SIG-M5 treated with dmso at 0.1 percent for 504 hours (cell line): ENCODE measurements at regions not wholly inside any gene's neighbourhood (a gene's known extent, or its start where the extent isn't known, plus 50 kb on each side); places are given as distances from the start of the nearest gene placed in this dataset.

ENCODE experiments used
- DNase-seq: peaks from one replicate; lab custom pipeline; 2025; ENCODE audit not compliant: unreplicated experiment; lab: John Stamatoyannopoulos, UW

DNA sequence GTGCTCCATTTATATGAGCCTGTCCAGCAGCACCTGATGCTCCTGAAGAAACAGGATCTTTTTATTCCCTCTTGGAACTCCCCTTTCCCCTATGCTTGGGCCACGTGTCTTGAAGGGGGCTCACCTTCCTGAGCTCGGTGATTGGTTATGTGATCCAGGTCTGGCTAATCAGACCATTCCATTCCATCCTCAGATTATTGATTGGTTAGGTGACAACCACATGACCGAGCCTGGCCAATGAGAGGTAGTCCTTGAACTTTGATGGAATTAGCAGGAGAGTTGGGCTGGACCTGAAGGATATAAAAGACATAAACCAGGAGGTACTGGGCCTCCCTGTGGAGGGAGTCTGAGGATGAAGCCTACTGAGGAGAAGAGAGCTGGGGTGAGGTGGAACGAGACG, 216.6 kb upstream of the LHX5 start:
- DNase-seq: no peak

DNA sequence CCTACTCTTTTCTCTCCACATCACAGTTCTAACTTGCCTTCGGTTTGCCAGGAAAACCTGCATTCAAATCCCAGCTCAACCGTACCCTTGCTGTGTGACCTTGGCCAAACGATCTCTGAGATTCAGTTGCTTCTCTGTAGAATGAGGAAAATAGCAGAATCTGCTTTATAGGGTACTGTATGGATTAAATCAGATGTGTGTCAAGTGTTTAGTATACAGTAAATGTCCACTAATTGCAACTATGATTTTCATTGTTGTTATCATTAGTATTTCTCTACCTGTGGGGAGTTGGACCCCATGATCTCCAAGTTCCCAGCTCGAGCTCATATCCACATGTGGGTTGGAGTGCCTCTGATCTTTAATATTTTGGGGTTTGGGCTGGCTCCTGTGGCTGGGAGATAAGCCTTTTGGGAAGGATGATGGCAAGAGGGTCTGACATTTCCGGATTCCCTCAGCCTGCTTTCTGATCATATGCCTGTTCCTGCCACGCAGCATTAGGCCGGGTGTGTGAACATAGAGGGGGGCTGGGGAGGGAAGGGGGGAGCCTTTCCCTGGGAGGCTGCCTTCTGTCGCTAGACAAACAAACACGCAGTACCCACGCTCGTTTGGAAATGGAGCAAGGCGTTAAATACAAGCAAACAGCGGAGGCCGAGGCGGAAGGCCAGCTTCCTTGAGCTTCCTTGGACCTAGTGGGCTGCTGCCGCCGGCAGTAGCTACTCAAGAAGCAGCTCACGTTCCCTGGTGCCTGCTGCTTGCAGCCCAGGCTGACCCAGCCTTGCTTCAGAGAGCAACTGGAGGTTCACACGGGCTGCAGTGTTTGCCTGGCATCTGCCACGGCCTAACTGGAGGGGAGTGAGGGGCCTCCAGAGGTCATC, 213.5 kb upstream of the LHX5 start:
- no peak for DNase-seq

DNA sequence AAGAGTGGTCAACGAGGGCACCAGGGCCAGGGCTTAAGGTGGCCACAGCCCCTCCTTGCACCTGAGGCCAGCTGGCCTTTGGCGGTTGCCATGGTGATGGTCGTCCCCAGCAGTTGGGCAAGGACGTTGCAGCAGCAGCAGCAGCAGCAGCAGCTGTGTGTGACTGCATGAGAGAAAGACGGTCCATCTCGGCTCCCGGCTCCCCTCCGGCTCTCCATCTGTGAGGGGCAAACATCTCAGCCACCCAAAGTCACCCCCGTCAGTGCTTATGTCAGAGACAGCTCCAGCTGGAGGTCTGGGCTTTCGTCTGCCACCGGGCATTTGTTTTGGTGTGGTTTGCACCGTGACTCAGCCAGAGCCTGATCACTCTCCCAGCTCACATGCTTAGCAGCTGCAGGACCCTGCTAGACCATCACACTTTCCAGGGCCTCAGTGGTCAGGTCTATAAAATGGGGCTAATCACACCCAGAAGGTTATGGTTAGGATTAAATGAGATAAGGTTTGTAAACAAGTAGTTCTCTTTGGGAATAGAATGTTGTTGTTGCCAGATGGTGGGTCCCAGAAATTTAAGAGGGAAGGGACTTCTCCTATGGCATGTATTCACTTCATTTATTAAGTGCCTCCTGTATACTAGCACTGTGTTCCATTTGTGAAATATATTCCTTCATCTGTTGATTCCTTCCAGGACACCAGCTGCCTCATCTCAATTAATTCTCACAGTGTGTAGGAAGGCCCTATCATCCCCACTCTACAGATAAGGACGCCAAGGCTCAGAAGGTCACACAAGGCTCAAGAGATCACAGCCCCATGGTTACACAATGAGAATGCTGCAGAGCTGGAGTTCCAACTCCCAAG, 212.6 kb upstream of the LHX5 start:
- DNase-seq: no peak

DNA sequence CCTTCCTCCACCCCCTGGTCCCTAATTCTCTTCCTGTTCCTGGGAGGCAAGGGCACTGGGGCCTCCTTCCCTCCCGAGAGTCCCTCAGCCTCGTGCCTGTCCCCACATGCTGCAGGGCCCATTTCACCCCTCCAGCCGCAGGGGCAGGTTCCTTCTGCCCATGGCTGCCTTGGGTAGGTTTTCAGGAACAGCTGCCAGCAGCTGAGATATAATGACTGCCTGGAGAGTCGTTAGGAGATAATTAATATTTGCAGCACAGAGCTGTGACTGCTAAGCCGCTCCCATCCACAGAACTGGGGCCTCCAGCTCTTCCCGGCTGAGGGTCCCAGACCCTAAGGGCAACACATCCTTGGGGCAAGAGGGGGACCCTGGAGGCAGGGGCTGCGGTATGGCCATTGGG, 211.9 kb upstream of the LHX5 start:
- no peak for DNase-seq

DNA sequence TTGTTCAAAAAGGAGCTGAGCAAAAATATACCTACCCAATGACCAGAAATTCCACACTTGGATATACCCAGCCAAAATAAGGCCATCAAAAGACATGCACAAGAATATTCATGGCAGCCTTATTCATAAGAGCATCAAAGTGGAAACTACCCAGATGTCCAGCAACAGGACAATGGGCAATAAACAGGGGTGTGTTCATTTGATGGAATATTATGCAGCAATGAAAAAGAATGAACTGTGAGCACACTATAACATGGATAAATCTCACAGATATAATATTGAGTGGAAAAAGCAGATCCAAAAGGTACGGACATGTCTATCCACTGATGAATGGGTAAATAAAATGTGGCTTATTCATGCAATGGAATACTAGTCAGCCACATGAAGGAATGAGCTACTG, 209.2 kb upstream of the LHX5 start:
- DNase-seq: no peak

DNA sequence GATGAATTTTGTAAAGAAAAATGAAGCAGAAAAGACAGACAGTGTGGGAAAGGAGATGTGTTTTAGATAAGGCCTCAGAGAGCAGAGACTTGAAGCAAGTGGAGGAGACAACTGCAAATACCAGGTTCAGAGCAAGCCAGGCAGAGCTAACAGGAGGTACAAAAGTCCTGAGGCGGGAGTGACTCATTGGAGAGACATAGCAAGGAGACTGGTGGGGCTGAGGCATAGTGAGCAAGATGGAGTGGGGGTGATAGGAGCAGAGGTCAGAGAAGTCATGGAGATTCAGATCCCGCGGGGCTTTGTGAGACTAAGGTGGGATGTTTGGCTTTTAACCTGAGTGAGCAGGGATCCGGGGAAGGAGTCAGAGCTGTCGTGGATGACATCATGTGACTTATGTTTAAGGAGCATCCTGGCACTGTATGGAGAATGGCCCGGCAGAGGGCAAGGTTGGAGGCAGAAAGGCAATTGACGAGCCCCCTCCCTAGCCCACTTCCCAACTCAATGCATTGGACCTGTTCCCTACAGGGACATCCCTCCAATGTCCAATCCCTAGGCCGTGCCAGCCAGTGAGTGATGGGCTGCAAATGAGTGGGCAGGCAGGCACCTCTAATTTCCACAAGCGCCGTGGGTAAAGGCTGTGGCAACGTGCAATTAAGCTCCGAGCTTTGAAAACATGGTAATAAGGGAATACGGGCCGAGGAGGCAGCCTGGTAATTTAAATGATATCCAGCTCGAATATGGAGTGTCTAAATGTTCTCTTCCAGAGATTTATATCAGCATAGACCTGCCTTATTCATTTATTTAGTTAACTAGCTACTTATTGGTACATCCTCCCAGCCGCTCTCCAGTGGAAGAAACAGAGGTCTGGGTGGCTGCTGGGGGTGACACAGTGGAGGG, 206.8 kb upstream of the LHX5 start:
- DNase-seq: no peak

DNA sequence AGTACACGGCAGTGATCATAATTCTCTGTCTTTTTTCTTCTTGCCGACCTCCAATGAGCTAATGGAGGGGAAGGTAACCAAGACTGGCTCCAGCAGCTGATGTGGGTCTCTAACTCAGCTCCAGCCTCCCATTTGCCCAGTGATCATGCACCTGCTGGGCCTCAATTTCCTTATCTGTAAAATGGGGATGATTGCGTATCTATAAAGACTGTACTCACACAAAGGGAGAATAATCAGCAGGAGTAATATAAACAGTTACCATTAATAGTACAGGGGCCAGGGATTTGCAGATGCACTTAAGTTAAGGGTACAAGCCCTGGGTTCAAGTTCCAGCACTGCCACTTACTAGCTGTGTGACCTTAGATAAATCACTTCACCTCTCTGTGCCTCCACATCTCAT, 204.9 kb upstream of the LHX5 start:
- no peak for DNase-seq

DNA sequence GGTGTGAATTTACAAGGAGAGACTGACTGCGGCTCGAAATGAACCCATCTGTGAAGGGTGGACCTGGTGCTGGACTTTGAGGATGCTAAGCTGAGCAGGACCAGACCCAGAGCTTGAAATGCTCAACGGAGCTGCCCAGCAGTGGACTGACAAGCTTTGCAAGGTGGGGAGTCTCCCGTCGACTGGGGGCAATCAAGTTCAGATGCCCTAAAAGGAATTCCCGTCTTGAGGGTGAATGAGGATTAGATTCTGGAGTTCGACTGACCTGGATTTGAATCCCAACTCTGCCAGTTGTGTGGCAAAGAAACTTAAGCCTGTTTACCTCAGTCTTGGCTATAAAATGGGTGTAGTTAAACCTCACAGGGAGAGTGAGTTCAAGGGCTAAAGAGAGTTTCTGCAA, 204.4 kb upstream of the LHX5 start:
- no peak for DNase-seq

DNA sequence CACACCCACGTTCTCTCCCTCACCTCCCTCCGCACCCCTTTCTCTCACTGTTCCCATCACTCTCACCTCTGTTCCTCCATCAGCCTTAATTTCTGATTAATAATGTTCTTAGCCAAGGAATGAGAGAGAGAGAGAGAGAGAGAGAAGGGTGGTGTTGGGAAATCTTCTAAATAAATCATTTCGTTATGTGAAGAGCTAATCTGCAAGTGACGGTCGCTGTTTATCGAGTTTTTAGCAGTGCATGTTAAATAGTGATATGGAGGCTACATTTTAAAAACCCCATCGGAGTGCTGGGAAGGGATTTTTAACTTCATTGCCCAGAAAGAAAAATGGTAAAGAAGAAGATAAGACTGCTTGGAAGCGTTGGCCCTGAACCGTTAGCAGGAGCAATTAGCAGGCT, 203.3 kb upstream of the LHX5 start:
- no peak for DNase-seq

DNA sequence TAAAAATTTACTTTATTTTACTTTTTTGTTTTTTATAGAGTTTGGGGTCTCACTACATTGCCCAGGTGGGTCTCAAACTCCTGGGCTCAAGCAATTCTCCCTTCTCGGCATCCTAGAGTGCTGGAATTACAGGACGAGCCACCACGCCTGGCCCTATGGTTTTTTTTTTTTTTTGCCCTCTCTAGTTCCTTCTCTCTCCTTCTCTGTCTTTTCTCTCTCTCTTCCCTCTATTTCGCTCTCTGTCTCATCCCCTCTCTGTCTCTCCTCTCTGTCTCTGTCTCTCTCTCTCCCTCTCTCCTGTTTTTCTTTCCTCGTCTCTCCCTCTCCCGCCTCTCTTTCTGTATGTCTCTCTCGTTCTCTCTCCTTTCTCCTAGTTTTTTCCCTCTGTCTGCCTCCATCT, 202.6 kb upstream of the LHX5 start:
- DNase-seq: no peak

DNA sequence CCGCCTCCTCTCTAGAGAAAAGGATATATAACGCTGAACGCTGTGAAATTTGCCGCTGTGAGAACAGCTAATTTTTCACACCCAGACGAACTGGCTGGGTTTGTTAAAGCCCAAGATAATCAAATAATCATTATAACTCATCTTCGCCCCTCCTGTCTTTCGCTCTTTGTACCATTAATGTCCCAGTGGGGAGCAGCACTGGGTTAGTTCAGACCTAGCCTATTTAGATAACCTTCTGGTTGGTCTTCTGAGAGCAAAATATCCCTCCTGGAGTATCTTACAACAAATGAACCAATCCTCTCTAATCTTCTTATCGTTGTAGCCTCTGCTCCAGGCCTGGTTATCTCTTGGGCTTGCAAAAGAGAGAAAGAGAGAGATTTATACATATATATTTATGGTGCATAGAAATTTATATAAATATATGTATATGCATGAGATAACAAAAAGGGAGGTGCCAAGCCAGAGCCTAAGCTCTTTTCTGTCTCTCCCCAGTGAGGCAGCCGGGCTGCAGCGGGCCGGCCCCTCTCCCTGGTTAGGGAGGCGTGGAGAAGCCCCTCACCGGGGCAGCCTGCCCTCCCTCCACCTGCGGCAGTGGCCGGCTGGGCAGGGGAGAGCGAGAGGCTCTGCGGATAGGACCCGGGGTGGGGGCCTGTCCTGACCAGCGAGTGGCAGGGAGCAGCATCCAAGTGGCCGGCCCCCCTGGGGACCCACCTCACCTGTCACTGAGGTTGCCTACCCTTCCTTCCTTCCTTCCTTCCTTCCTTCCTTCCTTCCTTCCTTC, 202.0 kb upstream of the LHX5 start:
- no peak for DNase-seq

DNA sequence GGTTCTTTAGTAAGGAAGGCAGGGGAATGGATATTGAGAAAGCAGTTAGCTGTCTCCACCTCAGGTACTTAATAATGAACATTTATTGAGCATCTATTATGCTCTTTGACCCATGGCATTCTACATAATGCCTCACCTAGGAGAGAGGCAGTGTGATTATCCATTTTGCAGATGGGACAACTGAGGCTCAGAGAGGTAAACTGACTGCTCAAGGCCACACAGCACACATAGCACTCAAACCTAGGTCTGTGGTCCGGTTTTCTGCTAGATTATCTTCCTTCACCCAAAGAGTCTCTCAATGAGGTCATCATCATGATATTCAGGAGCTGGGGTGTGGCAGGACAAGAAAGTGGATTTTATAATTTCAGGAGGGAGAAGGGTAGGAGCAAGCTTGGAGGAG, 199.1 kb upstream of the LHX5 start:
- no peak for DNase-seq

DNA sequence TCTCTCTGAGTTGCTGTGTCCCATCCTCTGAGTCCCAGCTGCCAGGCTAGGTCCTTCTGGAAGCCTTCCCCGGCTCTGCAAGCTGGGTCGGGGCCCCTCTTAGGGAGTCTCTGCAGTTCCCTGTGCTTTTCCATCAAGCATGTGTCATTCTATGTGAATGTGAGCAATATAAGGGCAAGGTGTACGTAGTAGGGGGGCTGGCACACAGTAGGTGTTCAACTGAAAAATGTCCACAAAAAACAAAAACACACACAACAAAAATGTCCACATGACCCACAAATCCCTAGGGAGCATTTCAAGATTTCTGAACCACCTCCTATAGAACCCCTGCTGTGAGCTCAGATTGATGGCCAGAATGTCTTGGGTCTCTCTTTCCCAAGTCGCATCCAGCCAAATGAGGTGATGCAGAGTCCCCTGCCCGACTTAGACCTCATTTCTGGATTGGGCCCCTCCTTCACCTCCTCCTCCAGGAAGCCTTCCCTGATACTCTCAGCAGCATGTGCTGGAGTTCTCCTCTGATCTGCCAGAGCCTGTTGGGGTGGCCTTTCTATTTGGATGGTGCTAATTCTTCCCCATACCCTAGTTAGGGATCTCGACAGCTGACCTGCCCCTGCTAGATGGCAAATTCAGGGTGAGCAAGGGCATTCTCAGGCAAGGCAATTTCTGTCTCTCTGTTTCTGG, 196.1 kb upstream of the LHX5 start:
- no peak for DNase-seq

DNA sequence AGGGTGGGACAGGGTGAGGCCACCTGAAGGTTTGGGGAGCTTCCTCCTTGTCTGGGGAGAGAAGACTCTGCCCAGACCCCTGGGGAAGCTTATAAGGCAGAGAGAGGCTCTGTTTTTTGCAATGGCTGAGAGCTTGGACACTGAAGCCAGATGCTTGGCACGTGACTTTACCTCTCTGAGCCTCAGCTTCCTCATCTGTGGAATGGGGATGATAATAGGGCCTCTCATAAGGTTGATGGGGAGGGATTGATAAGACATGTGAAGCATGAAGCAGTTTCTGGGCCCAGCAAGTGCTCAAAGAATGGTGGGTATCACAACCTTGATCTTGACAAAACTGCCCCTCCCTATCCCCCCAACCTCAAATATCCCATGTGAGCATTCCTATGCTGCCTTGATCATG, 195.4 kb upstream of the LHX5 start:
- no peak for DNase-seq

DNA sequence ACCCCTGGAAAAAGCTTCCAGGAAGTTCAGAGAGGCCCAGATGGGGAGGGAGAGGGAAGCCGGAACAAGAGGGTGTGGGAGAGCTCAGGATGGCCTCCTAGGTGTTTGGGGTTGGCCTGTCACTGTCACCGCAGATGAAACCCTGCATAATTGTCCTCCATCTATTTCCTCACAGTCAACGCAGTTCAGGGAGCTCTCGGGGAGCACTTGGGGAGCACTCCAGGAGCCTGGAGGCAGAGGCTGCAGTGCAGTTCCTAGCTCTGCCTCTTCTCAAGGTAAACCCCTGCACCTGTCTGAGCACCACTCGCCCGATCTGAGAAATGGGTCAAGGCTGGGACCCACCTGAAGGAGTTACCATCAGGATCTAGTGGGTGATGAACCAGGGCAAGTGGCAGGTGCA, 194.6 kb upstream of the LHX5 start:
- DNase-seq: no peak

DNA sequence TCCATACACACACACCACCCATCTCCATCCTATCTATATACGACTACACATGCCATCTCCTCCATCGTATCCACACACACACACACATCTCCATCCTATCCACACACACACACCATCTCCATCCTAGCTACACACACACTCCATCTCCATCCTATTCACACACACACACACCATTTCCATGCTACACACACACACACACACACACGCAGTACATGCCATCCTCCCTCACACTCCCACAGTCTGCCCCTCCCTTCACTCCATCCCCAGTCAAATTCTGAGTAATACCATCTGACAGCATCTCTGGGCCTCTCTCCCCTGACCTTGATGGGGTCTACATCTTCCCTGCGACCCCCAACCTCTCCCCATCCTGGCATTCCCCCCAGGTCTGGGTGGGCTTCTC, 193.8 kb upstream of the LHX5 start:
- no peak for DNase-seq

DNA sequence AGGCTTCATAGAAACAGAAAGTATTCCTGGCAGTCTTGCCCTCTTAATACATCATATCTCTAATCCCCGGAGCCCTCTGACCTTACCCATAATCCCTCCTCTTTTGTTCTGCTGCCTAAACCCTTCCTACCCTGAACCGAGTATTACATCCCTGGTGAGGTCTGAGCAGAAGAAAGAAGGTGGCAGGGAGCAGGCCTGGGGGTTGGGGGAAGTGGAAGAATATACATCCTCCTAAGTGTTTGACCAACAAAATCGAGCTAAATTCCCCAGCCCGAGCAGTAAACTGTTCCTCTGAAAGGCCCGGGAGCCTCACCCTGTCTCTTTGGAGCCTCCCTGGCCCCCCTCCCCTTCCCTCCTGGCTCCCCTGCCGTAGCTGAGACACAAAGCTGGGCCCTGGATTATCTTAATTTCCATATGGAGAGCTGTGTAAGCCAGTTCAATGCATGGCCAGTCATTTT, 192.6 kb upstream of the LHX5 start:
- no peak for DNase-seq

DNA sequence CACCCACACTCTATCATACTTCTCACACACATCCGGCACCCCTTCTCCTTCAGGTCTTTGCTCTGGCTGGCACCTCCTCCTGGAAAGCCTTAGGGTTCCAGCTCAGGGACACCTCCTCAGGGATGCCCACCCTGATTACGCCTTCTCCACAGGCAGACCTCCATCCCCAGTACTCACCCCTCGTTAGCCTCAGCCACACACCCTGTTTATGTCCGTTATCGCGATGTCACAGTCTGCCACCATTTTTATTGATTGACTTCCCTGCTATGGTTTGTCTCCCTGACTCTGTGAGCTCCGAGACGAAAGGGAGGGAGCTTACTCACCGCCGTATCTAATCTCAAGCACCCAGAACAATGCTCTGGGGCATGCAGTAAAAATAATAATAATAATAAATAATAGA, 191.7 kb upstream of the LHX5 start:
- no peak for DNase-seq

DNA sequence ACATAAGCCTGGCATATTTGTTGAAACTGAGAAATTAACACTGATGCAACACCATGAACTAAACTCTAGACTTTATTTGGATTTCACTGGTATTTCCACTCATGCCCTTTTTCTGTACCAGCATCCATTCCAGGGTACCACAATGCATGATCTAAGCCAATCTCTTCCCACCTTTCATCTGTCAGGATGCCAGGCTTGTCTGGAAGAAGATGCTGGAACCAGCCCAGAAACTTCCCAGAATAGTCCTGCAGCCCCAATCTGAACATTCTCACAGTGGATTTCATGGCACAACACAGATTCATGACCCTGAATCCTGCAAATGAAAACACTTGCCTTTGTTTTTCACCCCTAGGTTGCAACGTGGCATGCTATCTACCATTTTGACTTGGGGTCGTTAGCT, 189.3 kb upstream of the LHX5 start:
- no peak for DNase-seq

DNA sequence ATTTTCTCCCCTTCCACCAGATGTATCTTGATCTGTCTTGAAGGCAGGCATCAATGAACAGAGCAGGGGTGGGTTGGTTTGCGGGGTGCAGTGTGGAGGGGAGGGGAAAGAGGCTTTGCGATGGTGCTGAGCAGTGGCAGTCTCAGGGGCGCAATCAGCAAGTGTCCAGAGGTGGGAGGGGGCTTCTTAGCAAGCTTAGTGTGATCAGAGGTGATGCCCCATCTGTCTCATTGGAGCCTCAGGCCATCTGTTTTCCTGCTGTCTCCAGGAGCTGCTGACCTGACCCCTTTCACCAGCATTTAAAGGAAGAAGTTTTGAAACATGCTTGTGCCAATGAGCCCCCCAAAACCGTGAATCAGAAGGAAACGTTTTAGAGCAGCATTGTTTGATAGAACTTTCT, 187.7 kb upstream of the LHX5 start:
- no peak for DNase-seq
